Gastroesophageal sphincter (tissue), 3 donors: ENCODE measurements at regions not wholly inside any gene's neighbourhood (a gene's known extent, or its start where the extent isn't known, plus 50 kb on each side); places are given as distances from the start of the nearest gene placed in this dataset.

Experiments used
- CTCF ChIP-seq, 4 experiments: fragments of 200-600 bp in 2 of 4; fragments of 450-650 bp in 2 of 4; sonication (generic) in 1 of 4; IDR thresholded peaks; one replicate each; pipeline ENCODE4 v1.5.1; 2017 to 2019; ENCODE audit warnings: antibody characterized with exemption in 4 of 4, mild to moderate bottlenecking in 2 of 4, moderate library complexity in 2 of 4
- POLR2AphosphoS5 ChIP-seq: sonication (generic); formaldehyde crosslinking; IDR thresholded peaks from one replicate; pipeline ENCODE4 v1.6.1; 2017; ENCODE audit warnings: antibody characterized with exemption

GRCh38 chr16:51427085-51427484 is 276.0 kb upstream of the SALL1 start:
- TF ChIP-seq CTCF (IDR thresholded peaks at IDR 0.05) (no peak), POLR2AphosphoS5 (no peak)
